Esophagus squamous epithelium (tissue), 4 donors: ENCODE measurements at regions not wholly inside any gene's neighbourhood (a gene's known extent, or its start where the extent isn't known, plus 50 kb on each side); places are given as distances from the start of the nearest gene placed in this dataset.

ENCODE experiments used
- CTCF ChIP-seq, 6 experiments: fragments of 450-650 bp in 4 of 6; fragments of 200-600 bp in 2 of 6; sonication (generic) in 2 of 6; IDR thresholded peaks; one replicate each; pipeline ENCODE4 v1.5.1; 2016 to 2019; ENCODE audit warnings: antibody characterized with exemption in 6 of 6, mild to moderate bottlenecking in 4 of 6, moderate library complexity in 4 of 6
- POLR2A ChIP-seq, 4 donors: fragments of 450-650 bp; IDR thresholded peaks; one replicate each; pipeline ENCODE4 v1.6.1; 2017; ENCODE audit warnings: antibody characterized with exemption in 4 of 4, mild to moderate bottlenecking in 4 of 4, moderate library complexity in 3 of 4

GRCh38 chr9:90449213-90449925 is 193.3 kb downstream of the DIRAS2 start:
- no peak for TF ChIP-seq POLR2A (IDR thresholded peaks at IDR 0.05)
- TF ChIP-seq CTCF (IDR thresholded peaks at IDR 0.05), result no peak
